HG03575 (cell line): ENCODE measurements at regions not wholly inside any gene's neighbourhood (a gene's known extent, or its start where the extent isn't known, plus 50 kb on each side); places are given as distances from the start of the nearest gene placed in this dataset.

ENCODE experiments used
- ATAC-seq: cut with Tn5 transposase; IDR thresholded peaks from one replicate; pipeline ENCODE4 v1.9.1; 2021; ENCODE audit not compliant: unreplicated experiment, insufficient number of reproducible peaks, low FRiP score; ENCODE audit errors: extremely low read depth

DNA sequence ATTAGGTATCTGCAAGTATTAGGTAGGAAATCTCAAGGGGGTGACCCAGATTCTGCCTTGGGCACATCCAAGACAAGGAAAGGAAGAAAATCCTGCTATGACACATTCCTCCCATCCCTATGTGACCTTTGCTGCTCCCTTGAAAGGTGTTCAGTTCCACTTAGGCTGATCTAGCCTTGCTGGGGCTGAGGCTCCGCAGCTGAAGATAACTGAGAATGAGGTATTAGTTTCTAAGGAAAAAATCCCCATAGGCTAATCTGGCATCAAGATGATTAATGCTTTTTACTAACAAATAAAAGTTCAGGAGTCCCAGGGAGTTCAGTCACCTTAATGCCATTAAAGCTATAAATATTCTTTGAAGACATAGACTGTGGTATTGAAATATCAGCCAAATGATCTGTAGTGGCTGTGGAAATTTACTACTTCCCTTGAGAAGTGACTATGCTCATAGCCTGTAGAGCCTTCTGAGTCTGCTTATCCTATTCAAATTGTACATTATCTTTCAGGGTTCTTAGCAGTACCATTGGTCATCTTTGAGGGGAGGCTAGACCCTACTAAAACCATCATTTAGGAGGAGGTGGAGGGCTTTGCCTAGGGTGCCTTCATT lies 239.9 kb upstream of the RAG2 start:
- no peak for ATAC-seq

DNA sequence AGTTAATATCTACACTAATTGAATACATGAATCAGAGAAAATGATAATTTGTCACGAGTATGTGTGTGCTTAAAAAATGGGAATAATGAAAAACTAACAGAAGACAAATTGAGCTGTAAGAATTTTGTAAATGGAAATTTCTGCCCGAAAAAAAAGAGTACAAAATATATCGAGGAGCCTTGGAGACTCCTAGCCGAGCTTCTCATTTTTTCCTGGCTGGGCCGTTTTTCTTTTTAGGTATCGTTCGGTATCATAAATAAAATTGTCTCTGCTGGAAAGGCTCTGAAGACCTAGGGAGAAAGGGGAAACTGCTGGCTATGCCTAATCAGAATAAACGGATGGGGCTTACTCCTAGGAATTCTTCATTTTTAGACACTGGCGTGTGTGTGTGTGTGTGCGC lies 227.2 kb upstream of the RAG2 start:
- no peak for ATAC-seq

GRCh38 chr11:36824349-36824748 lies 226.3 kb upstream of the RAG2 start:
- ATAC-seq = no peak

DNA sequence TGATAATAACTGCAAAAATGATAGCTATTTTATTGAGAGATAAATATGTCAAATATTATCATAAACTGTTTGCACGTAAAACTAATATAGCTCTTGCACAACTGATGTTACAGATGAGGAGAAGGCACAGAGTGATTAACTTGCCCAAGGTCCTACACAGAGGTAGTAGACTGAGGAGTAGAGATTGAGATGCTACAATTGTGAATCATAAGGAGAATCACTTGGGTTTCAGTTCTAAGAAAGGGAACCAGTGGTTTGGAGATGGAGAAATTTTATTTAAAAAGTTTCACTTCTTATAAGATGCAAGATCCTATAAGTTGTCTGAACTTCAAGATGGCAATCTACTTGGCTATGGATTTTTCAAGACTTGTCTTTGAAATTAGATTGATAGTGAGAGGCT lies 224.8 kb upstream of the RAG2 start:
- no peak for ATAC-seq

DNA sequence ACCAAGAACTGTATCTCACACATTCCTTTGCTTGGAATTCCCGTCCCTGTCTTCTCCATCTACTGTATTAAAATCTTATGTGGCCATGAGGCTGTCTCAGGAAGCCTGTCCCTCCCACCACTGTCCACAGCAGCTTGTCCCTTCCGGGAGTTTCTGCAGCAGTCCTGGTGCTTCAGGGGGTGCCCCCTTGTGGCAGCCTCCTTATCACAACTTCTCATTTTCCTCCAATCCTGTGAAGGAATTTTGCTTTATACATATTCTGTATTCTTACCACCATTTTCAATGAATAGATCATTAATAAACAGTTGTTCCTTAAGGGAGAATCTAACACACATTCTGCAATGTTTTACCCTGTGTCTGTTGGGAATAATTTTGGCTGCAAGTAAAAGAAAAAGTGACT lies 220.4 kb upstream of the RAG2 start:
- ATAC-seq = no peak

- ATAC-seq = no peak
These were observed 219.4 kb upstream of the RAG2 start for GRCh38 chr11:36817336-36817965.

GRCh38 chr11:36809303-36809702 lies 211.3 kb upstream of the RAG2 start:
- no peak for ATAC-seq

DNA sequence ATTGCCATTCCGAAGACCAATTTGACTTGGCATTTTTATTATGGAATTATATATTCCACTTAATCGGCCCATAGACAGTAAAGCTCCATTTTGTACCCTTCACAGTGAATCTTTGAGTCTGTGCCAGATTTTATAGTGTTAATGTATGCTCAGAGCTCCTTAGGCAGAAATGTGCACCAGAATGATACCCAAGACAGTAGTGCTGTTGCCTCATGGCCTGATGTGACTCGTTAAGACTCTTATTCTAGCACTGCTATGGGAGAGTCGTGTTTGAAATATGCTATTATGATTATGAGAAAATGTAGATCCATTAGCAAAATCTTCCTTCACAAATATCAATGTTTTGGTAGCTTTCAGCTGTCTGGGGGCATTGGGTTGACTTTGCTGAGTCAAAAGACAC lies 209.8 kb upstream of the RAG2 start:
- ATAC-seq = no peak

GRCh38 chr11:36803084-36803483 lies 205.0 kb upstream of the RAG2 start:
- no peak for ATAC-seq

- ATAC-seq = no peak
These were observed 195.2 kb upstream of the RAG2 start for GRCh38 chr11:36792996-36793914.

- ATAC-seq = no peak
These were observed 193.9 kb upstream of the RAG2 start for GRCh38 chr11:36791957-36792356.

DNA sequence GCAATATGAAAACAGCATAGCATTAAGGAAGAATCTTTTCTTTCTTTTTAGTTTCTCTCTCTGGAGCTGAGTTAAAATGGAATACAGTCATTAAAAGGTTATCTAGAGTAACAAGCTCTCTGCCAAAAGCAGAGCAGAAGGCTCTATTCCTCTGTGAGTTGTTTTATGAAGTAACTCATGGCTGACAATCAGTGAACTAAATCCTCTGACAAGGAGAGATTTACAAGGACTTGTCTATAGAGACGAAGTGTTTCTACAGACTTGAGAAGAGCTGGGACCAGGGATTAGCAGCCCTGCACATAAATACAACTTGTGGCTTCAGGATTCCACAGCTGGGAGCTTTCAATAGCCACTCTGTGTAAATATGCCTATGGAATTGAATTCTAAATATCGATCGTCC lies 192.5 kb upstream of the RAG2 start:
- no peak for ATAC-seq

DNA sequence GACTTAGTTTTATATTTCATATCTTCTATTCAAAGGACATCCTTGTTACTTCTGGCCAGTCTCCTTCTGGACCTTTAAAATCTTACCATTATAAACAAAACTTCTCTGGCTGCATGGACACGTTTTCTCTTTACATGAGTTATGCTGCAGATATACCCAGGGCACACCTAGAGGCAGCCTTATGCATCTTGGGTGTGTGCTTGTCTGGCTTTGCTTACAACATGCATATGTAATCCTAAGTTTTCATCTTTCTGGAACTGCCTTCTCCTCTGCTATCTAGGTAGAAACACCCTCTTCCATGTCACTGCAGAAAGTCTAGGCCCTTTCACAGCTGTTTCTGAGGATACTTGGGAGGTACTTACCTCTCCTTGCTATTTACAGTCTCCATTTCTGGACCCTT lies 185.8 kb upstream of the RAG2 start:
- no peak for ATAC-seq

DNA sequence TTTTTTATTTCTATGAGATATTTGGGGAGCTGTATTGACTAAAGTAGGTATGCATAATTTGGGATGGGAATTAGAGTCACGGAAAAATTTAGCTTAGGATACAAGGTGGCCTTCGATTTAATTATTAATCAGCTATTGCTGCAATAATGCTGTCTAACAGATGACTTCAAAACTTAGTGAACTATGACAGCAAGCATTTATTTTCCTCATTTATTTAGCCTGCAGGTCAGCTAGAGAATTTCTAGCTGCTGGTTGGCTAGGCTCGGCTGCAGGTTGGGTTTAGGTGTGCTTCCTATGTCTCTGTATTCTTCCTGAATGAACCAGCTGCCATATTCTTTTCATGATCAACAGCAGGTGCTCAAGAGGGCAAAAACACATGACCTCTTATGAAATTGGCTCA lies 181.8 kb upstream of the RAG2 start:
- ATAC-seq = no peak

DNA sequence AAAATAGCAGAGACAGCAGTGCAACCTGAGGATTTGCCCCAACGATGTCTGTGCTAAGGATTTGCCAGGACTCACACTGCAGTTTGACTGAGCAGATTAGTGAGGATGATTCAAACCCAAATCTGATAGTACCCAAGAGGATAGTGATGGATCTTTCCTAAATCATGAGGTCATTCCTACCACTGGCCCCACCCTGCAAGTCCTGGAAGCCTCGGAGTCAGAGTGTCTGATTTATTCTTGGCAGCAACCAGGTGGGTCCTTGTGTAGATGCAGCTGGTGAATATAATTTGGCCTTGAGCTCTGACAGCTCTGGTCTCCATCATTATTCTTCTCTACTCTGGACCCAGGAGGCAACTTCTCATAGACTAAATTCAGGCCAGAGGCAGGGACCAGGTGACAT lies 179.3 kb upstream of the RAG2 start:
- no peak for ATAC-seq

- no peak for ATAC-seq
These were observed 177.7 kb upstream of the RAG2 start for GRCh38 chr11:36775756-36776155.

- no peak for ATAC-seq
These were observed 177.1 kb upstream of the RAG2 start for GRCh38 chr11:36775130-36775529.

GRCh38 chr11:36774603-36775002 lies 176.6 kb upstream of the RAG2 start:
- ATAC-seq = no peak

DNA sequence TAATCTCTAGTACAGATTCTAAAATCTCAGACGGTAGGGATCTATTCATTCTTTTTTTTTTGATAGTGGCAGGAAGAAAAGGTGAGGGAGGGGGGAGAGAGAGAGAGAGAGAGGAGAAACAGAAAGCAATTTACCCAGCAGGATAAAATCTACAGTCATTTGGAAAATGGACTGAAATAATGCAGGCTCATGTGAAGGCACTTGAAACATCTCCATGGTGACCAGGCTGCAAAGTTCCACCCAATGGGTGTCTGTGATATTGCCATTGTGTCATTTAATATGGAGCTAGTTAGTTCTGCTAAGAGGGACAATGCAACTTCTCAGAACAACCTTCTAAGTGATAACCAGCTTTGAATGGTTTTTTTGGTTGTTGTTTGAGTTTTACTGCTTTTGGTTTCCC lies 165.2 kb upstream of the RAG2 start:
- no peak for ATAC-seq

- no peak for ATAC-seq
These were observed 159.0 kb upstream of the RAG2 start for GRCh38 chr11:36757075-36757474.
